DND-41 (cell line): ENCODE measurements at regions not wholly inside any gene's neighbourhood (a gene's known extent, or its start where the extent isn't known, plus 50 kb on each side); places are given as distances from the start of the nearest gene placed in this dataset.

ENCODE experiments used
- CTCF ChIP-seq: IDR thresholded peaks from 2 replicates; pipeline ENCODE4 v1.5.1; 2012; ENCODE audit warnings: borderline replicate concordance, low read length, moderate library complexity, mild to moderate bottlenecking; ENCODE audit not compliant: poor library complexity, severe bottlenecking; ENCODE audit errors: extremely low read depth
- EZH2 ChIP-seq: IDR thresholded peaks from 3 replicates; pipeline ENCODE4 v1.6.1; 2012; ENCODE audit warnings: borderline replicate concordance, low read depth, mild to moderate bottlenecking, moderate library complexity, low read length, inconsistent platforms; ENCODE audit not compliant: severe bottlenecking

- TF ChIP-seq CTCF: no peak
- no peak for TF ChIP-seq EZH2
Observed at GRCh38 chr6:6725468-6726209, 137.1 kb downstream of the LY86 start.
